ENCODE measurements at regions not wholly inside any gene's neighbourhood (a gene's known extent, or its start where the extent isn't known, plus 50 kb on each side); places are given as distances from the start of the nearest gene placed in this dataset.
"Not testable (repeated sequence)": the region's sequence is repeated elsewhere in the genome, so short reads cannot be mapped to it uniquely, and the experiment has no call there.

- DNase-seq: peak; percentile 15
These were observed 77.9 kb upstream of the FBXL17 start for GRCh38 chr5:108459769-108460168.

DNA sequence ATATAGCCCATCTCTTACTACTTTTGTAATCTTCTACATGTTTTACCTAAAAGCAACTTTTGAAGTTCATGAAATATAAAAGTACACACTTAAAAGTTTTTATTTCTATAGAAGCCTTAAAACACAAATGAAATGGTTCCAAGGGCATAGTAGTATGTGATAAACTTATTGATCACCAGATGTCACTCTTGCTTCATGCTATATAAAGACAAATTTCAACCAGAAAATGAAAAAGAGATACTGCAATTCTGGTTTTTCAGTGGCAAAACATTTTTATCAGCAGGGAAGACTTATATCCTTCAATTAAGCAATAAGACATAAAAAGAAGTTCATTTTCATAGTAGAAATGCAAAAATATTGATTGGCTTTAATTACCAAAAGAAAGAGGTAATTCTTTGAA is 69.4 kb upstream of the FBXL17 start:
- DNase-seq: no peak

GRCh38 chr5:108444130-108444529 is 62.2 kb upstream of the FBXL17 start:
- not testable (repeated sequence) for DNase-seq

- DNase-seq: not testable (repeated sequence)
These were observed 60.3 kb upstream of the FBXL17 start for GRCh38 chr5:108442063-108442651.

GRCh38 chr5:108437425-108437824 is 55.5 kb upstream of the FBXL17 start:
- DNase-seq: no peak

GRCh38 chr5:108436696-108437095 is 54.8 kb upstream of the FBXL17 start:
- DNase-seq: no peak

- DNase-seq: no peak
These were observed 51.7 kb upstream of the FBXL17 start for GRCh38 chr5:108433600-108433999.

DNA sequence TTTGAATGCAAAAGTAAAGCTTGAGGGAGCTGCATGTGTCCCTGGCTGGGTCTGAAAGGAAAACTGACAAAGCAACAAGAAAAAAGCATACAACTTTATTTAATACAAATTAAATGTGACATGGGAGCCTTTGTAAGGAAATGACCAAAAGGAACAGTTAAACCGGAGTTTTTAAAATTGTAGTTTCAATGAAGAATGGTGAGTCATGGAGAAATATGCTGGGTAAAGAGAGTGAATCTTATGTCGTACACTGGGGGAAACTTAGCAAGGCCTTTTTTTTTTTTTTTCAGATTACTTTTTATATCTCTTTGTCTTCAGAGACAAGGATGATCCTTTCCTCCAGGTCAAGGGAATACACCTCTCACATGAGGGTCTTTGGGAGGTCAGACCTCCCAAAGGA is 50.1 kb upstream of the FBXL17 start:
- no peak for DNase-seq

All from left kidney (tissue), 1 donor.